ENCODE measurements at regions not wholly inside any gene's neighbourhood (a gene's known extent, or its start where the extent isn't known, plus 50 kb on each side); places are given as distances from the start of the nearest gene placed in this dataset.

DNA sequence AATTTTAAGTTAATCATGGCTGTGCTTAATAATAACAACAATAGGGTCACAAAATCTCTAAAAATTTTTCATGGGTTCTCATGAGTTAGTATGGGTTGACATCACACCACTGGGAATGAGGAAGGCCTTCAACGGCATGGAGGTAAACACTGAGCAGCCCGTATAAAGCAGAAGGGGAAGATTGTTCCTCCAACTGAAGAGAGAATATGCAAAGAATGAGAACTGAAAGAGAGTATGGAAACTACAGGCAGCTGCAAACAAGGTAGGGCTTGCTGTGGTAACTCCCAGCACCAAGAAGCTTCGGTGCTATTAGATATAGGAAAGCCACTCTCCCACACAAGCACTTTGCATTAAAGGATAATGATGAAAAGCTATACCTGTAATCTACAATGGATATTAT is 1242.3 kb upstream of the CELF4 start:
- no peaks in the 10 kb centered on the region for H3F3A ChIP-seq (ENCODE audit: insufficient read depth)
- no peaks in the 10 kb centered on the region for H3K27me3 ChIP-seq (ENCODE audit: low read length)
- H3K79me2 ChIP-seq (ENCODE audit: insufficient read depth, low read length) = no peaks in the 10 kb centered on the region
- no peak overlapping the region for H3K9ac ChIP-seq (ENCODE audit: low read length)
- H3K4me3 ChIP-seq (ENCODE audit: insufficient read depth, low read length, poor library complexity, severe bottlenecking) = no peak overlapping the region
- no peaks in the 10 kb centered on the region for H4K20me1 ChIP-seq (ENCODE audit: low read depth, low read length)
- H3K27ac ChIP-seq (ENCODE audit: low read depth, low read length) = no peak overlapping the region
- H3K36me3 ChIP-seq (ENCODE audit: low read length) = no peaks in the 10 kb centered on the region
- TF ChIP-seq EZH2phosphoT487 (conservative IDR thresholded peaks at IDR 0.05; ENCODE audit: low read length) (no peak), CTCF (IDR thresholded peaks at IDR 0.05; ENCODE audit: insufficient read depth, low read length, poor library complexity, severe bottlenecking) (no peak)
- H3K4me2 ChIP-seq (ENCODE audit: low read depth, low read length, poor library complexity, severe bottlenecking) = no peak overlapping the region
- H2AFZ ChIP-seq (ENCODE audit: low read depth, low read length, severe bottlenecking) = no peak overlapping the region
- no peaks in the 10 kb centered on the region for H3K9me2 ChIP-seq (replicated peaks; ENCODE audit: insufficient read depth, low read length)
- no peaks in the 10 kb centered on the region; the same call in 1 of the 2 replicates for H3K9me3 ChIP-seq (ENCODE audit: insufficient read depth, low read length)

GRCh38 chr18:38805256-38805655 is 1239.7 kb upstream of the CELF4 start:
- H3K27ac ChIP-seq (ENCODE audit: low read depth, low read length) = no peak overlapping the region
- no peaks in the 10 kb centered on the region for H3K27me3 ChIP-seq (ENCODE audit: low read length)
- no peaks in the 10 kb centered on the region for H3K36me3 ChIP-seq (ENCODE audit: low read length)
- no peak overlapping the region for H2AFZ ChIP-seq (ENCODE audit: low read depth, low read length, severe bottlenecking)
- no peaks in the 10 kb centered on the region for H3K9me2 ChIP-seq (replicated peaks; ENCODE audit: insufficient read depth, low read length)
- H3K4me3 ChIP-seq (ENCODE audit: insufficient read depth, low read length, poor library complexity, severe bottlenecking) = no peak overlapping the region
- H3K9ac ChIP-seq (ENCODE audit: low read length) = no peak overlapping the region
- no peaks in the 10 kb centered on the region for H3K79me2 ChIP-seq (ENCODE audit: insufficient read depth, low read length)
- H3K9me3 ChIP-seq (ENCODE audit: insufficient read depth, low read length) = no peaks in the 10 kb centered on the region
- no peak for TF ChIP-seq CTCF (IDR thresholded peaks at IDR 0.05; ENCODE audit: insufficient read depth, low read length, poor library complexity, severe bottlenecking)
- TF ChIP-seq EZH2phosphoT487 (conservative IDR thresholded peaks at IDR 0.05; ENCODE audit: low read length) = no peak
- no peak overlapping the region for H3K4me2 ChIP-seq (ENCODE audit: low read depth, low read length, poor library complexity, severe bottlenecking)
- H4K20me1 ChIP-seq (ENCODE audit: low read depth, low read length) = no peaks in the 10 kb centered on the region
- H3F3A ChIP-seq (ENCODE audit: insufficient read depth) = no peaks in the 10 kb centered on the region

GRCh38 chr18:38801640-38802039 is 1236.0 kb upstream of the CELF4 start:
- Histone ChIP-seq H2AFZ (ENCODE audit: low read depth, low read length, severe bottlenecking) (no peak overlapping the region), H4K20me1 (ENCODE audit: low read depth, low read length) (no peaks in the 10 kb centered on the region), H3K27ac (ENCODE audit: low read depth, low read length) (no peak overlapping the region), H3K9ac (ENCODE audit: low read length) (no peak overlapping the region), H3K79me2 (ENCODE audit: insufficient read depth, low read length) (no peaks in the 10 kb centered on the region), H3K27me3 (ENCODE audit: low read length) (no peaks in the 10 kb centered on the region), H3F3A (ENCODE audit: insufficient read depth) (no peaks in the 10 kb centered on the region), H3K36me3 (ENCODE audit: low read length) (no peaks in the 10 kb centered on the region), H3K9me2 (replicated peaks; ENCODE audit: insufficient read depth, low read length) (no peaks in the 10 kb centered on the region), H3K9me3 (ENCODE audit: insufficient read depth, low read length) (no peaks in the 10 kb centered on the region), H3K4me3 (ENCODE audit: insufficient read depth, low read length, poor library complexity, severe bottlenecking) (no peak overlapping the region), H3K4me2 (ENCODE audit: low read depth, low read length, poor library complexity, severe bottlenecking) (no peak overlapping the region)
- TF ChIP-seq EZH2phosphoT487 (conservative IDR thresholded peaks at IDR 0.05; ENCODE audit: low read length) (no peak), CTCF (IDR thresholded peaks at IDR 0.05; ENCODE audit: insufficient read depth, low read length, poor library complexity, severe bottlenecking) (no peak)

All from SU-DHL-6 (cell line).